Fibroblast of the aortic adventitia (primary cell): ENCODE measurements at regions not wholly inside any gene's neighbourhood (a gene's known extent, or its start where the extent isn't known, plus 50 kb on each side); places are given as distances from the start of the nearest gene placed in this dataset.

Source experiments
- DNase-seq: peaks from one replicate; pipeline ENCODE4 v3.0.0-alpha.2; 2010; ENCODE audit warnings: low read depth
- H3K4me3 ChIP-seq: 2 replicates; pipeline ENCODE4 v1.5.1; 2011; ENCODE audit warnings: low read depth, mild to moderate bottlenecking, control low read depth, low read length, moderate library complexity
- CTCF ChIP-seq: IDR thresholded peaks from 2 replicates; pipeline ENCODE4 v1.5.1; 2011; ENCODE audit warnings: mild to moderate bottlenecking, low read length, control low read depth, inconsistent platforms; ENCODE audit not compliant: insufficient read depth

- TF ChIP-seq CTCF = no peak
- no peak overlapping the region for H3K4me3 ChIP-seq
- no peak for DNase-seq
Measured at GRCh38 chr4:54818481-54818880, 160.7 kb downstream of the KIT start.

GRCh38 chr4:54813674-54814073, 155.9 kb downstream of the KIT start:
- no peak overlapping the region for H3K4me3 ChIP-seq
- TF ChIP-seq CTCF = no peak
- no peak for DNase-seq

- no peak for TF ChIP-seq CTCF
- DNase-seq = no peak
- H3K4me3 ChIP-seq = no peak overlapping the region
Measured at GRCh38 chr4:54806351-54806750, 148.6 kb downstream of the KIT start.

GRCh38 chr4:54802336-54802735, 144.6 kb downstream of the KIT start:
- TF ChIP-seq CTCF = no peak
- no peak overlapping the region for H3K4me3 ChIP-seq
- DNase-seq = no peak

GRCh38 chr4:54800831-54801530, 143.2 kb downstream of the KIT start:
- no peak for DNase-seq
- TF ChIP-seq CTCF = no peak
- H3K4me3 ChIP-seq = no peak overlapping the region

GRCh38 chr4:54794579-54794978, 136.8 kb downstream of the KIT start:
- DNase-seq = no peak
- H3K4me3 ChIP-seq = no peak overlapping the region
- TF ChIP-seq CTCF = no peak
